ENCODE measurements at regions not wholly inside any gene's neighbourhood (a gene's known extent, or its start where the extent isn't known, plus 50 kb on each side); places are given as distances from the start of the nearest gene placed in this dataset.
A peak's percentile ranks its signal among the peaks of the same experiment; 100 is the strongest.

DNA sequence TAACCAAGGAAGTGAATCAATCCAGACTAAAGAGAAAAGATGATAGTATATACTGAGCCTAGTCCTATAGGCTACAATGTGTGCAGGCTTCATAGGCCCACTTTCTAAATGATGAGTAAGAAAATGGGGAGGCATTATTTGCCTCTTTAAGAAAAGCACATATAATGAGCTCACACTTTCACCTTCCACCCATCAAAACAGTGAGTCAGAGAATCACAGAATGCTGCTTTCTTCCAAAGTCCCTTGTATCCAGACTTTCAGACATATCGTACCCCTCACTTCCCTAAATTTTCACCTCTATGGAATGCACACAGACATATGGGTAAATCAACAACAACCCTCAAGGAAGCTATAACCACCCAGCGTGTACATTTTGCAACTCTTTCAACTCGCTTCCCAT, 286.4 kb upstream of the PRKD1 start:
- H3K9ac ChIP-seq (ENCODE audit: low read length in 3 of 3) = no peak overlapping the region

DNA sequence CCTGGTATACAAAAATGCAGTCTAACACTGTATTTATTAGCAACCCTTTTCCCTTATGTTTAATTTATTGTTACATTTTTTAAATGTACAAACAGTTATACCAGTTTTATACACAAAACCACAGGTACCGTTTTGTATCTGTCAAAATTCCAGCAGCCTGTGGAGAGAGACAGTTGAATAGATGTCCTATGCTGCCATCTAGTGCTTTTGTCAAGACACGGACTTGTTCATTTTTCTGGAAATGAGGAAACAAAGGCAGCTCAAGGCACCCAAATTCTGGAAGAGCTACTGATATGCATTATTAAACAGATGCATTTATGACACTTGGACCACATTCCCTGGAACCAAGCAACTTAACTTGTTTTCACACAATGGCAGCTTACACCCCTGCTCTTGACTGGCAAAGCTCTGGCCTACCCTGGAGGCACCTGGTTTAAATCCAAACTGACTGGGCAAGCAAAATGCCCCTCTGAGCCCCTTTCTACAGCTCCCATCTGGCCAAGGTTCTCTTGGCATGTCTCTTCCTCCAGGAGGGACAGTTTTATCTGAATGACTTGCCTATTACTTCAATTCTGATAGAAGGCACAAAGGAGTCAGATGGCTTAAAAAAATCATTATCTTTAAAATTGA, 286.9 kb upstream of the PRKD1 start:
- no peak overlapping the region for H3K27ac ChIP-seq (ENCODE audit: low read depth in 2 of 2, low read length in 2 of 2)
- intact Hi-C loops (cut with DNase I) = loop anchor here (10.0 kb wide), 2 partner anchors 670 to 1460 kb away; no protein-coding TSS in a partner anchor
- DNase-seq (peak in 3 of 5 donors; percentile 12 to 72 (median 64)), FAIRE-seq (peak; percentile 58)
- no peaks in the 10 kb centered on the region for H3K27me3 ChIP-seq (ENCODE audit: control insufficient read depth, insufficient read depth, low read length)
- TF ChIP-seq, protein P1, sequence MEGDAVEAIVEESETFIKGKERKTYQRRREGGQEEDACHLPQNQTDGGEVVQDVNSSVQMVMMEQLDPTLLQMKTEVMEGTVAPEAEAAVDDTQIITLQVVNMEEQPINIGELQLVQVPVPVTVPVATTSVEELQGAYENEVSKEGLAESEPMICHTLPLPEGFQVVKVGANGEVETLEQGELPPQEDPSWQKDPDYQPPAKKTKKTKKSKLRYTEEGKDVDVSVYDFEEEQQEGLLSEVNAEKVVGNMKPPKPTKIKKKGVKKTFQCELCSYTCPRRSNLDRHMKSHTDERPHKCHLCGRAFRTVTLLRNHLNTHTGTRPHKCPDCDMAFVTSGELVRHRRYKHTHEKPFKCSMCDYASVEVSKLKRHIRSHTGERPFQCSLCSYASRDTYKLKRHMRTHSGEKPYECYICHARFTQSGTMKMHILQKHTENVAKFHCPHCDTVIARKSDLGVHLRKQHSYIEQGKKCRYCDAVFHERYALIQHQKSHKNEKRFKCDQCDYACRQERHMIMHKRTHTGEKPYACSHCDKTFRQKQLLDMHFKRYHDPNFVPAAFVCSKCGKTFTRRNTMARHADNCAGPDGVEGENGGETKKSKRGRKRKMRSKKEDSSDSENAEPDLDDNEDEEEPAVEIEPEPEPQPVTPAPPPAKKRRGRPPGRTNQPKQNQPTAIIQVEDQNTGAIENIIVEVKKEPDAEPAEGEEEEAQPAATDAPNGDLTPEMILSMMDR (IDR thresholded peaks at IDR 0.05; ENCODE audit: borderline replicate concordance, extremely low read depth, insufficient read depth) = peak; percentile 56
- H3K4me1 ChIP-seq (ENCODE audit: control insufficient read depth in 2 of 3, insufficient read depth in 2 of 3, low read depth in 1 of 3, low read length in 3 of 3) = no peaks in the 10 kb centered on the region
- no peak overlapping the region for H3K4me3 ChIP-seq (ENCODE audit: low read length in 3 of 3)
- H3K9ac ChIP-seq (ENCODE audit: low read length in 3 of 3) = no peak overlapping the region
- no peaks in the 10 kb centered on the region for H3K9me3 ChIP-seq (ENCODE audit: control insufficient read depth in 2 of 3, insufficient read depth in 1 of 3, low read length in 3 of 3)
- H3K36me3 ChIP-seq (ENCODE audit: control insufficient read depth in 2 of 3, insufficient read depth in 3 of 3, low read length in 3 of 3) = no peaks in the 10 kb centered on the region

More for the DNA sequence above, 286.4 kb upstream of the PRKD1 start:
- Histone ChIP-seq H3K27ac (ENCODE audit: low read depth in 2 of 2, low read length in 2 of 2) (no peak overlapping the region), H3K27me3 (ENCODE audit: control insufficient read depth, insufficient read depth, low read length) (no peaks in the 10 kb centered on the region), H3K36me3 (ENCODE audit: control insufficient read depth in 2 of 3, insufficient read depth in 3 of 3, low read length in 3 of 3) (no peaks in the 10 kb centered on the region), H3K4me1 (ENCODE audit: control insufficient read depth in 2 of 3, insufficient read depth in 2 of 3, low read depth in 1 of 3, low read length in 3 of 3) (no peaks in the 10 kb centered on the region), H3K9me3 (ENCODE audit: control insufficient read depth in 2 of 3, insufficient read depth in 1 of 3, low read length in 3 of 3) (no peaks in the 10 kb centered on the region), H3K4me3 (ENCODE audit: low read length in 3 of 3) (no peak overlapping the region)
- TF ChIP-seq, protein P1 (IDR thresholded peaks at IDR 0.05; ENCODE audit: borderline replicate concordance, extremely low read depth, insufficient read depth) = no peak
- DNase-seq (no peak), FAIRE-seq (no peak)
- intact Hi-C loops (cut with DNase I) = loop anchor here (10.0 kb wide), 2 partner anchors 669 to 1459 kb away; no protein-coding TSS in a partner anchor

DNA sequence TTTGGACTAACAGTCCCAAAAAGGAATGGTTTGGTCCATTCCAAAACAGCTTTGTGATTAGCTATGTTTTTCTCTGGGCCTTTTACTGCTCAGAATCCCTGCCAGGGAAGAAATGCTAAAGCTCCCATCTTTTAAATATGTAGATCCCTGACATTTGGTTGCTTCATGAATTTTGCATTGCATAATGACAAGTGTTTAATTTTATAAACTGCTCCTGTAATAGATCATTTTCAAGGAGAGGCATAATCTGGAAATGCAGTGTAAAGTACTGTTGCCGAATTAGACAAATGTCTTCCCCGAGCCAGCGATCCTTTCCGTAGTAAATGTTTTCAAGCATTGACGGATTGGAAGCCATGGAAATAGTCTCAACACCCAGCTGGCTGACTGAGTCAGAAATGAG, 291.3 kb upstream of the PRKD1 start:
- FAIRE-seq = no peak
- Histone ChIP-seq H3K4me3 (ENCODE audit: low read length in 3 of 3) (no peak overlapping the region), H3K9me3 (ENCODE audit: control insufficient read depth in 2 of 3, insufficient read depth in 1 of 3, low read length in 3 of 3) (no peaks in the 10 kb centered on the region), H3K36me3 (ENCODE audit: control insufficient read depth in 2 of 3, insufficient read depth in 3 of 3, low read length in 3 of 3) (no peaks in the 10 kb centered on the region), H3K4me1 (ENCODE audit: control insufficient read depth in 2 of 3, insufficient read depth in 2 of 3, low read depth in 1 of 3, low read length in 3 of 3) (peaks cover 0 to 4% (median 0%) of the 10 kb centered on the region in 3 donors), H3K27me3 (ENCODE audit: control insufficient read depth, insufficient read depth, low read length) (no peaks in the 10 kb centered on the region), H3K9ac (ENCODE audit: low read length in 3 of 3) (no peak overlapping the region), H3K27ac (ENCODE audit: low read depth in 2 of 2, low read length in 2 of 2) (no peak overlapping the region)
- intact Hi-C loops (cut with DNase I) = loop anchor here (10.0 kb wide), 2 partner anchors 674 to 1464 kb away; no protein-coding TSS in a partner anchor
- no peak for DNase-seq
- TF ChIP-seq, protein P1 (IDR thresholded peaks at IDR 0.05; ENCODE audit: borderline replicate concordance, extremely low read depth, insufficient read depth) = no peak
